ENCODE measurements at regions not wholly inside any gene's neighbourhood (a gene's known extent, or its start where the extent isn't known, plus 50 kb on each side); places are given as distances from the start of the nearest gene placed in this dataset.

DNA sequence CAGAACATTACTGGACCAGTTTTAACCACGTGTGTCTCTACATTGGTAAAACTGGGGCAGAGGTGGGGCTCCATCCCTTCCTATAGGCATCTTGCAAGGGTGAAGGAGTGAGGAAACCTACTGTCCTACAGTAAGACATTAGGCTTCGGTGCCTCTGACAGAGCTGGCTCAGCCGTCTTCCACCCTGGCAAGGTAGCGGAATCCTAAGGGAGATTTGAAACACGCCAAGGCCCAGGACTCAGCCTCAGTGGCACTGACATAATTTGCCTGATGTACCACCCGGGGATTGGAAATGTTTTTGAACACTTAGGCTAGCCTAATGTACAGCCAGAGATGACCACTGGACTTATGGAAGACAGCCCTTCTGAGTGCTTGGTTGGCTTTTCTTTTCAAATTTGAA is 329.7 kb upstream of the IRX1 start (continued):
- TF ChIP-seq, protein P1, sequence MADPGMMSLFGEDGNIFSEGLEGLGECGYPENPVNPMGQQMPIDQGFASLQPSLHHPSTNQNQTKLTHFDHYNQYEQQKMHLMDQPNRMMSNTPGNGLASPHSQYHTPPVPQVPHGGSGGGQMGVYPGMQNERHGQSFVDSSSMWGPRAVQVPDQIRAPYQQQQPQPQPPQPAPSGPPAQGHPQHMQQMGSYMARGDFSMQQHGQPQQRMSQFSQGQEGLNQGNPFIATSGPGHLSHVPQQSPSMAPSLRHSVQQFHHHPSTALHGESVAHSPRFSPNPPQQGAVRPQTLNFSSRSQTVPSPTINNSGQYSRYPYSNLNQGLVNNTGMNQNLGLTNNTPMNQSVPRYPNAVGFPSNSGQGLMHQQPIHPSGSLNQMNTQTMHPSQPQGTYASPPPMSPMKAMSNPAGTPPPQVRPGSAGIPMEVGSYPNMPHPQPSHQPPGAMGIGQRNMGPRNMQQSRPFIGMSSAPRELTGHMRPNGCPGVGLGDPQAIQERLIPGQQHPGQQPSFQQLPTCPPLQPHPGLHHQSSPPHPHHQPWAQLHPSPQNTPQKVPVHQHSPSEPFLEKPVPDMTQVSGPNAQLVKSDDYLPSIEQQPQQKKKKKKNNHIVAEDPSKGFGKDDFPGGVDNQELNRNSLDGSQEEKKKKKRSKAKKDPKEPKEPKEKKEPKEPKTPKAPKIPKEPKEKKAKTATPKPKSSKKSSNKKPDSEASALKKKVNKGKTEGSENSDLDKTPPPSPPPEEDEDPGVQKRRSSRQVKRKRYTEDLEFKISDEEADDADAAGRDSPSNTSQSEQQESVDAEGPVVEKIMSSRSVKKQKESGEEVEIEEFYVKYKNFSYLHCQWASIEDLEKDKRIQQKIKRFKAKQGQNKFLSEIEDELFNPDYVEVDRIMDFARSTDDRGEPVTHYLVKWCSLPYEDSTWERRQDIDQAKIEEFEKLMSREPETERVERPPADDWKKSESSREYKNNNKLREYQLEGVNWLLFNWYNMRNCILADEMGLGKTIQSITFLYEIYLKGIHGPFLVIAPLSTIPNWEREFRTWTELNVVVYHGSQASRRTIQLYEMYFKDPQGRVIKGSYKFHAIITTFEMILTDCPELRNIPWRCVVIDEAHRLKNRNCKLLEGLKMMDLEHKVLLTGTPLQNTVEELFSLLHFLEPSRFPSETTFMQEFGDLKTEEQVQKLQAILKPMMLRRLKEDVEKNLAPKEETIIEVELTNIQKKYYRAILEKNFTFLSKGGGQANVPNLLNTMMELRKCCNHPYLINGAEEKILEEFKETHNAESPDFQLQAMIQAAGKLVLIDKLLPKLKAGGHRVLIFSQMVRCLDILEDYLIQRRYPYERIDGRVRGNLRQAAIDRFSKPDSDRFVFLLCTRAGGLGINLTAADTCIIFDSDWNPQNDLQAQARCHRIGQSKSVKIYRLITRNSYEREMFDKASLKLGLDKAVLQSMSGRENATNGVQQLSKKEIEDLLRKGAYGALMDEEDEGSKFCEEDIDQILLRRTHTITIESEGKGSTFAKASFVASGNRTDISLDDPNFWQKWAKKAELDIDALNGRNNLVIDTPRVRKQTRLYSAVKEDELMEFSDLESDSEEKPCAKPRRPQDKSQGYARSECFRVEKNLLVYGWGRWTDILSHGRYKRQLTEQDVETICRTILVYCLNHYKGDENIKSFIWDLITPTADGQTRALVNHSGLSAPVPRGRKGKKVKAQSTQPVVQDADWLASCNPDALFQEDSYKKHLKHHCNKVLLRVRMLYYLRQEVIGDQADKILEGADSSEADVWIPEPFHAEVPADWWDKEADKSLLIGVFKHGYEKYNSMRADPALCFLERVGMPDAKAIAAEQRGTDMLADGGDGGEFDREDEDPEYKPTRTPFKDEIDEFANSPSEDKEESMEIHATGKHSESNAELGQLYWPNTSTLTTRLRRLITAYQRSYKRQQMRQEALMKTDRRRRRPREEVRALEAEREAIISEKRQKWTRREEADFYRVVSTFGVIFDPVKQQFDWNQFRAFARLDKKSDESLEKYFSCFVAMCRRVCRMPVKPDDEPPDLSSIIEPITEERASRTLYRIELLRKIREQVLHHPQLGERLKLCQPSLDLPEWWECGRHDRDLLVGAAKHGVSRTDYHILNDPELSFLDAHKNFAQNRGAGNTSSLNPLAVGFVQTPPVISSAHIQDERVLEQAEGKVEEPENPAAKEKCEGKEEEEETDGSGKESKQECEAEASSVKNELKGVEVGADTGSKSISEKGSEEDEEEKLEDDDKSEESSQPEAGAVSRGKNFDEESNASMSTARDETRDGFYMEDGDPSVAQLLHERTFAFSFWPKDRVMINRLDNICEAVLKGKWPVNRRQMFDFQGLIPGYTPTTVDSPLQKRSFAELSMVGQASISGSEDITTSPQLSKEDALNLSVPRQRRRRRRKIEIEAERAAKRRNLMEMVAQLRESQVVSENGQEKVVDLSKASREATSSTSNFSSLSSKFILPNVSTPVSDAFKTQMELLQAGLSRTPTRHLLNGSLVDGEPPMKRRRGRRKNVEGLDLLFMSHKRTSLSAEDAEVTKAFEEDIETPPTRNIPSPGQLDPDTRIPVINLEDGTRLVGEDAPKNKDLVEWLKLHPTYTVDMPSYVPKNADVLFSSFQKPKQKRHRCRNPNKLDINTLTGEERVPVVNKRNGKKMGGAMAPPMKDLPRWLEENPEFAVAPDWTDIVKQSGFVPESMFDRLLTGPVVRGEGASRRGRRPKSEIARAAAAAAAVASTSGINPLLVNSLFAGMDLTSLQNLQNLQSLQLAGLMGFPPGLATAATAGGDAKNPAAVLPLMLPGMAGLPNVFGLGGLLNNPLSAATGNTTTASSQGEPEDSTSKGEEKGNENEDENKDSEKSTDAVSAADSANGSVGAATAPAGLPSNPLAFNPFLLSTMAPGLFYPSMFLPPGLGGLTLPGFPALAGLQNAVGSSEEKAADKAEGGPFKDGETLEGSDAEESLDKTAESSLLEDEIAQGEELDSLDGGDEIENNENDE (IDR thresholded peaks at IDR 0.05; ENCODE audit: insufficient replicate concordance, low read length): no peak
- no peak for TF ChIP-seq SAP30 (IDR thresholded peaks at IDR 0.05; ENCODE audit: insufficient read depth, insufficient replicate concordance, low read length)
- TF ChIP-seq JUN (IDR thresholded peaks at IDR 0.05; ENCODE audit: low read depth, low read length): no peak
- no peak for TF ChIP-seq GABPA (IDR thresholded peaks at IDR 0.05; ENCODE audit: borderline replicate concordance, insufficient read depth, low read length)
- TF ChIP-seq BACH1 (IDR thresholded peaks at IDR 0.05; ENCODE audit: low read length): no peak
- no peak for TF ChIP-seq CREB1 (IDR thresholded peaks at IDR 0.05)
- no peak for TF ChIP-seq HDAC2 (IDR thresholded peaks at IDR 0.05; ENCODE audit: borderline replicate concordance in 1 of 2, low read depth in 2 of 2, low read length in 2 of 2)
- no peak for TF ChIP-seq JUND (IDR thresholded peaks at IDR 0.05; ENCODE audit: low read length)
